Dedifferentiated amniotic fluid mesenchymal stem cell (primary cell): ENCODE measurements at regions not wholly inside any gene's neighbourhood (a gene's known extent, or its start where the extent isn't known, plus 50 kb on each side); places are given as distances from the start of the nearest gene placed in this dataset.
A peak's percentile ranks its signal among the peaks of the same experiment; 100 is the strongest.

ENCODE experiments used
- DNase-seq: peaks from one replicate; pipeline ENCODE4 v3.0.0-alpha.2; 2016; ENCODE audit errors: extremely low spot score

- no peak for DNase-seq
Measured at GRCh38 chr1:199101139-199101538, 462.3 kb downstream of the PTPRC start.

- no peak for DNase-seq
Measured at GRCh38 chr1:199101635-199102034, 462.8 kb downstream of the PTPRC start.

GRCh38 chr1:199102239-199102638 is 463.4 kb downstream of the PTPRC start:
- no peak for DNase-seq

- DNase-seq = no peak
Measured at GRCh38 chr1:199109160-199109559, 470.3 kb downstream of the PTPRC start.

- no peak for DNase-seq
Measured at GRCh38 chr1:199112365-199112764, 473.5 kb downstream of the PTPRC start.

GRCh38 chr1:199113265-199113869 is 474.5 kb downstream of the PTPRC start:
- peak; percentile 68 for DNase-seq

- no peak for DNase-seq
Measured at GRCh38 chr1:199116488-199116887, 477.6 kb downstream of the PTPRC start.

GRCh38 chr1:199121047-199121446 is 482.2 kb downstream of the PTPRC start:
- DNase-seq = no peak

- no peak for DNase-seq
Measured at GRCh38 chr1:199122085-199122484, 483.2 kb downstream of the PTPRC start.

- no peak for DNase-seq
Measured at GRCh38 chr1:199122532-199123311, 483.9 kb downstream of the PTPRC start.

- no peak for DNase-seq
Measured at GRCh38 chr1:199123615-199124014, 484.8 kb downstream of the PTPRC start.

- no peak for DNase-seq
Measured at GRCh38 chr1:199124351-199124750, 485.5 kb downstream of the PTPRC start.

GRCh38 chr1:199129247-199129646 is 490.4 kb downstream of the PTPRC start:
- DNase-seq = no peak

- no peak for DNase-seq
Measured at GRCh38 chr1:199132006-199132405, 493.2 kb downstream of the PTPRC start.

- no peak for DNase-seq
Measured at GRCh38 chr1:199135901-199136300, 497.1 kb downstream of the PTPRC start.

- no peak for DNase-seq
Measured at GRCh38 chr1:199138061-199138460, 499.2 kb downstream of the PTPRC start.

GRCh38 chr1:199149591-199149990 is 510.8 kb downstream of the PTPRC start:
- no peak for DNase-seq

- no peak for DNase-seq
Measured at GRCh38 chr1:199150756-199151155, 511.9 kb downstream of the PTPRC start.

GRCh38 chr1:199151634-199152425 is 513.0 kb downstream of the PTPRC start:
- no peak for DNase-seq

- no peak for DNase-seq
Measured at GRCh38 chr1:199152676-199153075, 513.8 kb downstream of the PTPRC start.

- DNase-seq = no peak
Measured at GRCh38 chr1:199155166-199156019, 516.6 kb downstream of the PTPRC start.

- DNase-seq = no peak
Measured at GRCh38 chr1:199157494-199157893, 518.7 kb downstream of the PTPRC start.
